ENCODE measurements at regions not wholly inside any gene's neighbourhood (a gene's known extent, or its start where the extent isn't known, plus 50 kb on each side); places are given as distances from the start of the nearest gene placed in this dataset.
"Not testable (repeated sequence)": the region's sequence is repeated elsewhere in the genome, so short reads cannot be mapped to it uniquely, and the experiment has no call there.

GRCh38 chr6:102732898-102733297, 1339.4 kb downstream of the GRIK2 start:
- DNase-seq (ENCODE audit: low spot score in 2 of 2, unreplicated experiment in 2 of 2) = no peak
- no peak for TF ChIP-seq CTCF (IDR thresholded peaks at IDR 0.05; ENCODE audit: unreplicated experiment)
- peaks cover 9% of the 10 kb centered on the region for H3K9me3 Mint-ChIP-seq
- H3K36me3 Mint-ChIP-seq = no peaks in the 10 kb centered on the region
- no peak overlapping the region for H3K4me3 Mint-ChIP-seq
- peaks cover 6% of the 10 kb centered on the region for H3K4me1 Mint-ChIP-seq
- H3K27ac Mint-ChIP-seq = no peak overlapping the region
- H3K27me3 Mint-ChIP-seq (ENCODE audit: low read depth) = no peaks in the 10 kb centered on the region

- not testable (repeated sequence) for H3K9me3 Mint-ChIP-seq; H3K27ac Mint-ChIP-seq; H3K4me3 Mint-ChIP-seq; H3K36me3 Mint-ChIP-seq; H3K4me1 Mint-ChIP-seq; H3K27me3 Mint-ChIP-seq (ENCODE audit: low read depth); DNase-seq (ENCODE audit: low spot score in 2 of 2, unreplicated experiment in 2 of 2)
Measured at GRCh38 chr6:102722086-102722485, 1328.6 kb downstream of the GRIK2 start.

GRCh38 chr6:102717737-102718456, 1324.4 kb downstream of the GRIK2 start:
- H3K27me3 Mint-ChIP-seq (ENCODE audit: low read depth) = no peaks in the 10 kb centered on the region
- no peak for DNase-seq (ENCODE audit: low spot score in 2 of 2, unreplicated experiment in 2 of 2)
- peaks cover 3% of the 10 kb centered on the region for H3K4me1 Mint-ChIP-seq
- H3K9me3 Mint-ChIP-seq = no peaks in the 10 kb centered on the region
- no peak for TF ChIP-seq CTCF (IDR thresholded peaks at IDR 0.05; ENCODE audit: unreplicated experiment)
- no peak overlapping the region for H3K27ac Mint-ChIP-seq
- no peaks in the 10 kb centered on the region for H3K36me3 Mint-ChIP-seq
- H3K4me3 Mint-ChIP-seq = no peak overlapping the region

GRCh38 chr6:102717252-102717651, 1323.7 kb downstream of the GRIK2 start:
- Mint-ChIP-seq H3K36me3 (no peaks in the 10 kb centered on the region), H3K27ac (no peak overlapping the region), H3K27me3 (ENCODE audit: low read depth) (no peaks in the 10 kb centered on the region), H3K9me3 (no peaks in the 10 kb centered on the region), H3K4me1 (peaks cover 3% of the 10 kb centered on the region), H3K4me3 (no peak overlapping the region)
- TF ChIP-seq CTCF (IDR thresholded peaks at IDR 0.05; ENCODE audit: unreplicated experiment) = no peak
- no peak for DNase-seq (ENCODE audit: low spot score in 2 of 2, unreplicated experiment in 2 of 2)

GRCh38 chr6:102701019-102701418, 1307.5 kb downstream of the GRIK2 start:
- Mint-ChIP-seq H3K4me1 (no peaks in the 10 kb centered on the region), H3K27me3 (ENCODE audit: low read depth) (no peaks in the 10 kb centered on the region), H3K9me3 (peaks cover 11% of the 10 kb centered on the region), H3K4me3 (no peak overlapping the region), H3K27ac (no peak overlapping the region), H3K36me3 (no peaks in the 10 kb centered on the region)
- no peak for TF ChIP-seq CTCF (IDR thresholded peaks at IDR 0.05; ENCODE audit: unreplicated experiment)
- DNase-seq (ENCODE audit: low spot score in 2 of 2, unreplicated experiment in 2 of 2) = no peak

GRCh38 chr6:102686461-102686860, 1293.0 kb downstream of the GRIK2 start:
- peaks cover 2% of the 10 kb centered on the region for H3K36me3 Mint-ChIP-seq
- no peaks in the 10 kb centered on the region for H3K27me3 Mint-ChIP-seq (ENCODE audit: low read depth)
- peaks cover 3% of the 10 kb centered on the region for H3K4me1 Mint-ChIP-seq
- TF ChIP-seq CTCF (IDR thresholded peaks at IDR 0.05; ENCODE audit: unreplicated experiment) = no peak
- no peak overlapping the region for H3K27ac Mint-ChIP-seq
- DNase-seq (ENCODE audit: low spot score in 2 of 2, unreplicated experiment in 2 of 2) = no peak
- peaks cover 17% of the 10 kb centered on the region for H3K9me3 Mint-ChIP-seq
- no peak overlapping the region for H3K4me3 Mint-ChIP-seq
